NCI-H2171 (cell line): ENCODE measurements at regions not wholly inside any gene's neighbourhood (a gene's known extent, or its start where the extent isn't known, plus 50 kb on each side); places are given as distances from the start of the nearest gene placed in this dataset.
A peak's percentile ranks its signal among the peaks of the same experiment; 100 is the strongest.
"Not testable (repeated sequence)": the region's sequence is repeated elsewhere in the genome, so short reads cannot be mapped to it uniquely, and the experiment has no call there.

Source experiments
- DNase-seq: peaks from one replicate; lab custom pipeline; 2025; lab: John Stamatoyannopoulos, UW

DNA sequence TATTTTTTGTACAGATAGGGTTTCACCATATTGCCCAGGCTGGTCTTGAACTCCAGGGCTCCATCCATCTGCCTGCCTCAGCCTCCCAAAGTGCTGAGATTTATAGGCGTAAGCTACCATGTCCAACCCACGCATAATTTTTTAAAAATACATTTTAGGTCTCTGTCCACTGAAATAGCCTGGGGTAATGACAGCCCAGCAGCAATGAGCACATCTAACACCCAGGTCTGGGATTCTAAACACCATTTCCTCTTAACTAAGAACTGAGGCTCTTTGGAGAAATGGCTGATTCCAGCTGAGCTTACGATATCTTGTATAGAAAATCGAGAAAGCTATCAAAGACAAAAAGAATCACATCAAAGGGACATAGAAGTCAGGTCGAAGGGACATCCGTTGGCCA, 245.3 kb downstream of the PARN start:
- no peak for DNase-seq

DNA sequence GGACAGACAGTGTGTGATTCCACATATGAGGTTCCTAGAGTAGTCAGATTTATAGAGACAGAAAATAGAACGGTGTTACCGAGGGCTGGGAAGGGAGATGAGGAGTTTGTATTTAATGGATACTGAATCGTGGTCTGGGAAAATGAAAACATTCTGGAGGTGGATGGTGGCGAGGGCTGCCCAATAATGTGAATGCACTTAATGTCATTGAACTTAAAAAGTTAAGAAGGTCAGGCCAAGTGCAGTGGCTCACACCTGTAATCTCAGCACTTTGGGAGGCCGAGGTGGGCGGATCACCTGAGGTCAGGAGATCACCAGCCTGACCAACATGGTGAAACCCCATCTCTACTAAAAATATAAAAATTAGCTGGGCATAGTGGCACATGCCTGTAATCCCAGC, 246.2 kb downstream of the PARN start:
- DNase-seq, result not testable (repeated sequence)

DNA sequence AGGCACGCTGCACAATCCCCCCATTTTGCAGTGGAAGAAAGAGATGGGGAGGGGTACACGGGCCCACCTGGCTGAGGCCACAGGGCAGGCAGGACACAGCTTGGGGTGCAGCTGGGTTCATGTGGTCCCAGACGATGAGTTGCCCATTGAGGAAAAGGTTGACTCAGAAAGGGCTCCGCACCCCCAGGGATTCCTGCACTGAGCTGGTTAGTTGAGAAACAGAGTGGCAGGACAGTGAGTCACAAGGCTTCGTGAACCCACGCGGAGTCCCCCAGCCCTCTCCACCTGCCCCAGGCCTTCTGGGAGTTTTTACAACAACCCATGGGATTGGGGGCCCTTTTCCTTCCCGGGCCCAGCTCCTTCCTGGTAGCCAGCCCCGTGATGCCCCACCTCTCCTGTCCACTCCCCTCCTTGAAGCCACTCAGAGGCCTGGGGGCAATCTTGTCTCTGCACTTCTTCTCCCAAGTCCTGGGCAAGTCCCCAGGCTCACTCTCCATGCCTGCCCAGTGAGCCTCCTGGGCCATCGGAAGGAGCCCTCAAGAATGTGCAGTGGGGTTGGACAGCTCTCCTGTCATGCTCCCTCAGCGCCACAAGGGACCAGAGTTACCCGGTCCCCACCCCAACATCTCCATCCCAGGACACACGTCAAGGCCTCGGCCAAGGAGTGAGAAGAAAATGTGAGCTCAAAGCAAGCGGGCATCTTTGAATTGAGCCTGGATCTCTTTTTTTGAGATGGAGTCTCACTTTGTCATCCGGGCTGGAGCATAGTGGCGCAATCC, 251.2 kb downstream of the PARN start:
- DNase-seq, result no peak

DNA sequence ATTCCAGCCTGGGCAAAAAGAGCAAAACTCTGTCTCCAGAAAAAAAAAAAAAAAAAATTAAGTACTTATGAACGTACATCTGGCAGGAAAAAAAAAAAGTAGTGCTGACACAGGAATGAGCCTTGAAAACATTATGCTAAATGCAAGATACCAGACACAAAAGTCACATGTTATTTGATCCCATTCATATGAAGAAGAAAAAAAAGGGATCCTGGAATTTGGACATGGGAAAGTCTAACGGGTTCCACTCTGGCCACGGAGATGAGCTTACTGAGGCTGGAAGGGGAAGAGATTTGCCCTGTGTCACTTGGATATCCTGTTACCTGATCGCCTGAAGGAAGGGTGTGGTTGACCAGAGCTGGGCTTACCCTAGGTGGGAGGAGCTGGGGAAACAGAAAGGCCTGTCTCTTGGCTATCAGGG, 251.9 kb downstream of the PARN start:
- peak; percentile 60 for DNase-seq

DNA sequence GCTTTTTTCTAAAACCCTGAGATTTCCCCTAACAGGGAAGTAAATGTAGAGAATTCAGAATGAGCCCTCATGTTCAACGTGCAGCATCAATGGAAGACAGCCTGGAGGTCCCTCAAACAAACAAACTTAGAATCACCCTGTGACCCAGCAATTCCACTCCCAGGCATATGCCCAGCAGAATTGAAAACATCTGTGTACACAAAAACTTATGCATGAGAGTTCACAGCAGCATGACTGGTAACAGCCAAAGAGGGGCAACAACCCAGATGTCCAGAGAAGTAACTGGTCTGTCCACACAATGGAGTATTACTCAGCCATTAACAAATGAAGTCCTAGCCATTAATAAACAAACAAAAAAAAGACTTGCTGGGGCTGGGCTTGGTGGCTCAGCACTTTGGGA, 252.7 kb downstream of the PARN start:
- DNase-seq, result no peak

DNA sequence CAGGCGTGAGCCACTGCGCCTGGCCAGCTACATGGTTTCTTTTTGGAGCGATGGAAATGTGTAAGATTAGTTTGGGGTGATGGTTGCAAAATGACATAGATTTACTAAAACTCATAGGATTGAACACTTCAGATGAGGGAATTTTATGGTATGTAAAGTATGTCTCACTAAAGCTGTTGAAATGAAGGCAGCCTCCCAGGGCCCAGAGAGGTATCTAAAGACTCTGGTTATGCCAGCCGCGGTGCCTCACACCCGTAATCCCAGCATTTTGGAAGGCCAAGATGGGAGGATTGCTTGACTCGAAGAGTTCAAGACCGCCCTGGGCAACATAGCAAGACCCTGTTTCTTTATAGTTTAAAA, 254.9 kb downstream of the PARN start:
- no peak for DNase-seq

DNA sequence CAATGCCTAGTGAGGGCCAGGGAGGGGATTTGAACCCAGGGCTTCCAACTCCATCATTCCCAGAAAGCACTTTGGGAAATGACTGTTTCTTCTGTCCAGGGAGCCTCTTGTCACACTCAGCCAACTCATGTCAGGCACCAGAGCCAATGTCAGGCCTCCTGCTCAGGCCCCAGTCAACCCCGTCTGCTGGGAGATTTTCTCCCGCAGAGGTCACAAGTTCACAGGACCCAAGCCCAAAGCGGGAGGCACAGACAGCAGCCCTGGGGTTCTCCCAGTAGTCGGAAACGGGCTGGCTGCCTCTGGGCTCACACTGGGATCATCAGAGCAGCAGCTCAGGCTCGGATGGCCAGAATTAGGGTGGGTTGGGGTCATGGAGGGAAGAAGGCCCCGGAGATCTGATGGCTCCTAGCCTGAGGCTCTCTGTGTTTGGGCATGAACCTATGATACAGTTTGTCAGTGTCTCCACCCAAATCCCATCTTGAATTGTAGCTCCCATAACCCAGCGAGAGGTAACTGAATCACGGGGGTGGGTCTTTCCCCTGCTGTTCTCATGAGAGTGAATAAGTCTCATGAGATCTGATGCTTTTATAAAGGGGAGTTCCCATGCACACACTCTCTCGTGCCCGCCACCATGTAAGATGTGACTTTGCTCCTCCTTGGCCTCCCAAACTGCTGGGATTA, 255.5 kb downstream of the PARN start:
- no peak for DNase-seq

DNA sequence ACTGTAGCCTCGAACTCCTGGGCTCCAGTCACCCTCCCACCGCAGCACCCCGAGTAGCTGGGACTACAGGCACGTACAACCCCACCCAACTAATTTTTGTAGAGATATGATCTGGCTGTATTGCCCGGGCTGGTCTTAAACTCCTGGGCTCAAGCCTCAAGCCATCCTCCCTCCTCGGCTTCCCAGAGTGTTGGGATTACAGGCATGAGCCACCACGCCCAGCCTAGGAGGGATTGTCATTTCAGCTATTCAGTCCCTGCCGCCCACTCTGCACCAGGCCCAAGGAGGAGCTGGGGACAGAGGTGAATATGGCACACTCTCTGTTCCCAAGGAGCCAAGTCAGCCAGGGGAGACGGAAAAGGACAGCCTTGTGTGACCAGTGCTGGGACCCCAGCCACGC, 256.2 kb downstream of the PARN start:
- no peak for DNase-seq

DNA sequence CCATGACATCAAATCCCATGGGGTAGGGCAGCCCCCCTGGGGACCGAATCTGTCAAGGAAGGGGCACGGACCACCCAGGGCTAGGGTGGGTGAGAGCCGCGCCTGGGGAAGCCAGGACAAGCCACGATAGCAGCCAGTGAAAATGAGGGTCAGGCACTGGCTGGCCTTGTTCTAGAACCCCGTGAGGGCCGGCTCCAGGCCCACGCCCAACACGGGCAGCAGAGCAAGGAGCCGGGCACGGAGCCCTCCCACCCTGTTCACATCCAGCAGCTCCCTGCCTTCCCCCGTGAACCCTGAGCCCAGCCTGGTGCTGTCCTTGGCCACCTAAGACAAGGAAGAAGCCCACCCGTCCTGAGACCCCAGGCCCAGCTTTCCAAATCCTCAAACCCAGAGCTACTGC, 256.7 kb downstream of the PARN start:
- DNase-seq, result no peak

DNA sequence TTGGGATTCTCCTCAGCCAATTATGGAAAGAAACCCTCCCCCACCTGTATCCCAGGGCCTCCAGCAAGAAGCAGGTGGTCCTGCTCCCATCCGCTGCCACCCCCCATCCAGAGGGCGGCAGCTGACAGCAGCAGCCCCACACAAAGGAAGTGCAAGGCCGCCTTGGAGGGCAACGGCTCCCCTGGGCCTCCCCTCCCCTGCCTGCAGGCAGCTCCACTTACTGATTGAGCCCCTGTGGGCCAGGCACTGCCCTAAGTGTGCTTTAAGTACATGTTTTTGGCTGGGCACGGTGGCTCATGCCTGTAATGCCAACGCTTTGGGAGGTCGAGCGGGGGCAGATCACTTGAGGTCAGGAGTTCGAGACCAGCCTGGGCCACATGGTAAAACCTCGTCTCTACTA, 257.6 kb downstream of the PARN start:
- peak; percentile 90 for DNase-seq

DNA sequence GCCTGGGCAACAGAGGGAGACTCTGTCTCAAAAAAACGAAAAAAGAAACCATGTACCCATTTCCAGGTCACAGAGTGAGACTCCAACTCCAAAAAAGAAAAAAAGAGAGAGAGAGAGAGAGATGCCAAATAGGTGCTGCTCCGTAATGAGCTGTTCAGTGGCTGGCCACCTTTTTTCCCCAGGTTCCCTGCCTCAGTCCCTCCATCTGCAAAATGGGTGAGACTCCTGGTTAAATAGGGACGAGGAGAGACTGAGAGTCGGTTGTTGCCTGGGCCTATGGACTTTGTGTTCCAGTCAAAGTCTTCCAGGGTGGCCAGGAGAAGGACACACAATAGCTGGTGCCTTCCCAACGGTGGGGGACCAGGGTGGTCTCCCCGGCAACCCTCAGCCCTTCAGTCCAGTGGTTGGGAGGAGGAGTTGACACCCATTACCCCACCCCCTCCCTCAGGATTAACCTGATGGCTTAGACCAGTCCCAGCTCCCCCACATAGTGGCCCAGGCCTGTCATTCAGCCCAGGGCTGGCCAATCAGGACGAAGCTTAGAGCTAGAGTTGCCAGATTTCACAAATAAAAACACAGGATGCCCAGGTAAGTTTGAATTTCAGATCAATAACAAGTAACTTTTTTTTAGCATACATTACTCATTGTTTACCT, 258.2 kb downstream of the PARN start:
- peak; percentile 69 for DNase-seq

DNA sequence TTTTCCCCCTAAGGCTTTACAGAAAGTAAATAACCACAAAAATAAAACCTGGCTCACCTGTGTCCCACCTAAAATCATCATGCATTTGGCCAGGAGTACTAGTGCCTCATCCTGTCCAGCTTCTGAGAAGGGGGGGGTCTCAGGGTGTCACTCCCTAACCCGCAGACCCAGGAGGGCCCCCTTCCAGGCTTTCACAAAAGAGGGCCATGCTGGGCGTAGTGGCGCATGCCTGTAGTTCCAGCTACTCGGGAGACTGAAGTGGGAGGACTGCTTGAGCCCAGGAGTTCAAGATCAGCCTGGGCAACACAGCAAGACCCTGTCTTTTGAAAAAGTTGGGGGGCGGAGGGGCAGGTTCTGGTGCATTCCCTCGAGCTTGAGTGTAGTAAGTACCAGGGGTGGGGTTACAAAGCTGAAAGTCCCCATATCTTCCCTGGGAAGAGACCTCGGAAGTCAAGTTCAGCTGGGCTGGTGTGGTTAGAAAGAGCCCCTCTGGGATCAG, 259.3 kb downstream of the PARN start:
- no peak for DNase-seq

DNA sequence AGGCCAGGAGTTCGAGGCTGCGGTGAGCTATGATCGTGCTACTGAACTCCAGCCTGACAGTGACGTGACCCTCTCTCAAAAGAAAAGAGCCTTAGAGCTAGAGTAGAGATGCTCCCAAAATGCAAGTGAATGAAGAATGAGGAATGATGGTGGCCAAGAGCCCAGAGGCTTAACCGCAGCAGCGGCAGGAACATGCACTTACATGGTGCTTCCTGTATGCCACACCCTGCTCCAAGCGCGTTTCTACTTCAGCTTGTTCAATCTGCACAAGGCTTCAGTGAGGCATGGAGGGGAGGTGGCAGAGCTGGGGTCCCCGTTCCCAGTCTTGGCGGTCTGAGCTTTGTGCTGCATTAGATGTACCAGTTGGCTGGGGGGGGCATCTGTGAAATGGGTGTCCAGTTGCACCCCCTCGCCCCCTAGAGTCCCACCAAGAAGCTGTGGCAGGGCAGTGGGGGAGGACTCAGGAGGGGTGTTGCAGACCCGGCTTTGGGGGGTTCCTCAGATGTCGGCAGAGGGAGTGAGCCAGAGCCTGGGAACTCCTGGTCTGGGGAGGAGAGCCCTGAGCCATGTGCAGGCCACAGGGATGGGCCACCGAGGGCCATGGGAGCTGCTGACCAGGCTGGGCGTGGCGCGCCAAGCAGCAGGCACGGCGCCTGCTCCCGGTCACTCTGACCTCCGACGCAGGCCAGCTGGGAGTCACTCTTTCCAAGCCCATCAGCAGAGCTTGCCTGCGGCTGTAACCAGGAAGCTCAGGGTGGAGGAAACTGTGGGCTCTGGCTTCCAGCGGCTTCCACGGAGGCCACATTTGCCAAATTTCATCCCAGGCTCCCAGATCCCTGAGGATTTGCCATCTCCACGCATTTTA, 260.1 kb downstream of the PARN start:
- no peak for DNase-seq

DNA sequence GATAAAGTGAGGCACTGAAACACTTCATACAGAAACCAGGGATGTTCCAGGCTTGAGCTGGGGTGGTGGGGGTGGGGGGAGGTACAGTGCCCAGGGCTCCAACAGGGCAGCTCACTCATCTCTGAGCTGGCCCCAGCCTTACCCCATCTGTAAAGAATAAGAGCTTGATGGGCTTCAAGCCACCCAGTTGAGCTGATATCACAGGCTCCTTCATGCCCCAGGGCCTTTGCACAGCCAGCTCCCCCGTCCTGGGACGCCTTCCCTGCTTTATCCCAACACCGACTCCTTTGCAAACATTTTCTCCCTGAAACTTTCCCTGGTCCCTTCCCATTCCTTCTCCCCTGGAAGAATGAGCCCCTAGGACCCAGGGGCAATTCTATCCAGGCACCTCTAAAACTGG, 261.7 kb downstream of the PARN start:
- no peak for DNase-seq

DNA sequence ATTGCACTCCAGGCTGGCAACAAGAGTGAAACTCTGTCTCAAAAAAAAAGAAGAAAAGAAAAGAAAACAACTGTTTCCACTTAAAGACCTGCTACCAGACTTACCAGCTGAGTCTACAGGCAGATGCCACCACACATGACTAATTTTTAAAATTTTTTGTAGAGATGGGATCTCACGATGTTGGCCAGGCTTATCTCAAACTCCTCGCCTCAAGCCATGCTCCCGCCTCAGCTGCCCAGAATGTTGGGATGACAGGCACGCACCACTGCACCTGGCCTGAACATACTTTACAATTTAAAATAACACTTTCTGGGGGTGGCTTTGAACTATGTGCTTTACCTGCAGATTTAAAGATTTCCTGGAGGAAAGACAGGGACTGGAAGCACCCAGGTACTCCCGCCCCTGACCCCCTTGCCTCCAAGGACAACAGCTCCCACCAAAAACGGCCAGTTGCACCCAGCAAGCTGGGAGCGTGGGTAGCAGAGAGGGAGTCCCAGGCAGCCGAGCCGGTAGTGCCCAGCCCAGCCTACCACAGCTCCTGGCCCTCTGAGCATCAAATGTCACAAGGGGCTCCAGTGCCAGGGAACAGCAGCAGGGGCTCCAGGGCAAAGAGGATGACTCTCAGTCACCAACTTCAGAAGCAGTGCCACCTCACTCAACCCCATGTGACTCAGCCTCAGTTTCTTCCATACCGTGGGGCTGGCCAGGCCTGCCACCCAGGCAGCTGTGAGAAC, 262.9 kb downstream of the PARN start:
- no peak for DNase-seq

DNA sequence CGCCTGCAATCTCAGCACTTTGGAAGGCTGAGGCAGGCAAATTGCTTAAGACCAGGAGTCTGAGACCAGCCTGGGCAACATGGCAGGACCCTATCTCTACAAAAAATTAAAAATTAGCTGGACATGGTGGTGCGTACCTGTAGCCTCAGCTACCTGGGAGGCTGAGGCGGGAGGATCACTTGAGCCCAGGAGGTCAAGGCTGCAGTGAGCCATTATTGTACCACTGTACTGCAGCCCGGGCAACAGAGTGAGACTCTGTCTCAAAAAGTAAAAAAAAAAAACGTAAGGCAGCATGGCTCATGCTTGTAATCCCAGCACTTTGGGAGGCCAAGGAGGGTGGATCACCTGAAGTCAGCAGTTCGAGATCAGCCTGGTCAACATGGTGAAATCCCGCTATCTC, 263.6 kb downstream of the PARN start:
- no peak for DNase-seq

DNA sequence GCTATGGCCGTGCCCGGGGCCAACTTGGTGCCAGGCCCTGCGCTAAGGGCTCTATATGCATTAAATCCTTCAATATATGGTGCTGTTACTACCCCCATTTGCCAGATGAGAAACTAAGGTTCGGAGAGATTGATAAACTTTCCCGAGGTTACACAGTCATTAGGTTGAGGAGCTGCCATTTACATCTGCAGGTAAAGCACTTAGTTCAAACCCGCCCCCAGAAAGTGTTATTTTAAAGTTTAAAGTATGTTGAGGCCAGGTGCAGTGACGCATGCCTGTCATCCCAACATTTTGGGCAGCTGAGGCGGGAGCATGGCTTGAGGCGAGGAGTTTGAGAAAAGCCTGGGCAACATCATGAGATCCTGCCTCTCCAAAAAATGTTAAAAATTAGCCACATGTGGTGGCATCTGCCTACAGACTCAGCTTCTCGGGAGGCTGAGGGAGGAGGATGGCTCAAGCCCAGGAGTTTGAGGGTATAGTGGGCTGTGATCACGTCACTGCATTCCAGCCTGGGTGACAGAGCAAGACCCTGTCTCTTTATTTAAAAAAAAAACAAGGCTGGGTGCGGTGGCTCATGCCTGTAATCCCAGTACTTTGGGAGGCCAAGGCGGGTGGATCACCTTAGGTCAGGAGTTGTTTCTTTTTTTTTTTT, 264.7 kb downstream of the PARN start:
- DNase-seq, result no peak

DNA sequence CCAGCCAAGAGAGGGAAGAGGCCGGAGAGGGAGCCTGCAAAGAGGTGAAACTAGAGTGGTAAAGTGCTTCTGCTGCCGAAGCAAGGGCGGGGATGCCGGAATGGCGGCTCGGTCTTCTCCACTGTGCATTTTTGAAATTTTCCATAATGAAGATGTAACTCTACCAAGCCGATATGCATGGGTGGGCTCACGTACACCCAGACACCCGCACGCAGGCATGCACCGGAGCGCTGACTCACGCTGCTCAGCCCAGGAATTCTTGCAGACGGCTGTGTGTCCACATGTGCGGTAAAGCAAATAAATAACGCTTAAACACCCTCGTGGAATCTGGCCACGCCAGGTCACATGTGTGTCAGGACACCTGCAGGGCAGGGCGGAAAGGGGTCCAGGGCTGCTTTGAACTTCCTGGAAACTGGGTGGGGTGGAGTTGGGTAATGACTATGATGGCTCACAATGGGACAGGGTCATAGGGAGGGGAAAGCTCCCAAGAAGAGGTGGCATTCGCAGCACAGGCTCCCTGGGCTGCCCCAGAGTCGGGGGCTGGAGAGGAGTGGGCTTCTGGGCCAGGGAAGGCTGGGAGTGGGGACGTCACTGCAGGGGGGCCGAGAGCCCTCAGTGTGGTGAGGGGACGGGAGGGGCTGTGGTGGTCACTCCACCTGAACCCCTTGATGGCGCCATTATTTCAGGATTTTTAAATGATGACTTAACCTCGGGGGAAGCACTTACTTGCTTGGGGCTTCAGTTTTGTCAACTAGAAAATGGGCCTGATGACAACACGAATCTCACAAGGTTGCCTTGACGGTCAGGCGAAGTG, 265.5 kb downstream of the PARN start:
- no peak for DNase-seq

DNA sequence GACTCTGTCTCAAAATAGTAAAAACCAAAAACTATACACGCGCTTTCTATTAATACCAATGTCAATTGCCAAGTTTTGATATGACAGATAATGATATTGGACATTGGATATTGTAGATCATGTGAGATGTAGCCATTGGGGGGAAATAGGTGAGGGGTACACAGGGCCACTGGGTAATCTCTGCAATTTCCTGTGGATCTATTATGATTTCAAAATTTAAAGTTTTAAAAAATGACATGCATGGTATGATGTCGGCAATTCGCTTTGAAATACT, 266.0 kb downstream of the PARN start:
- no peak for DNase-seq

DNA sequence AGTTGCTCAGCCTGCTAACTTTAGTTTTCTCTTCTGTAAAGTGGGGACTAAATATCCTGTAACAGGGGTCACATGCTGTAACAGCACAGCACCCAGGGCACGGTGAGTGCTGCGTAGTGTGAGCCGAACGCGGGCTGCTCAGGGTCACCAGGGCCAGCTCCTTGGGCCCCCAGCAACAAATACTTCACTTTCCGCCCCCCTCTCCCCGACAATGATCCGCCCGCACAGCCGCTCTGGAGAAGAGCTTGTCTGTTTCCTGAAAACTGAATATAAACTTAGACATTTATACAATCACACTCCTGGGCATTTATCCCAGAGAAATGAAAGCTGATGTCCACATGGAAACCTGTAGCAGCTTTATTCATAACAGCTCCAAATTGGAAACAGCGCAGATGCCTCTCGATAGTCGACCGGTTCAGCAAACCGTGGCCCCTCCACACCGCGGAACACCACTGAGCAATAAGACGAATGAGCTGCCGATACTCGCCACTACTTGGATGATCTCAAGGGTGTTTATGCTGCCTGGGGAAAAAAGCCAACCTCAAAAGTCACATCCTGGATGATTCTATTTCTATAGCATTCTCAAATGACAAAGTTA, 267.2 kb downstream of the PARN start:
- DNase-seq, result no peak
